ENCODE measurements at regions not wholly inside any gene's neighbourhood (a gene's known extent, or its start where the extent isn't known, plus 50 kb on each side); places are given as distances from the start of the nearest gene placed in this dataset.

- TF ChIP-seq CTCF (conservative IDR thresholded peaks at IDR 0.05): no peak
- Mint-ChIP-seq H3K4me1 (ENCODE audit: unreplicated experiment) (peaks cover 8% of the 10 kb centered on the region), H3K9me3 (no peaks in the 10 kb centered on the region), H3K27ac (peak overlapping the region; percentile 89), H3K27me3 (no peaks in the 10 kb centered on the region), H3K36me3 (no peaks in the 10 kb centered on the region), H3K4me3 (peak overlapping the region; percentile 68)
- no peak for DNase-seq (ENCODE audit: extremely low spot score, unreplicated experiment)
Measured at GRCh38 chr3:168416446-168416845, 320.7 kb upstream of the GOLIM4 start.

- no peak for TF ChIP-seq CTCF (conservative IDR thresholded peaks at IDR 0.05)
- peaks cover 8% of the 10 kb centered on the region for H3K4me1 Mint-ChIP-seq (ENCODE audit: unreplicated experiment)
Measured at GRCh38 chr3:168414149-168414548, 318.4 kb upstream of the GOLIM4 start.

GRCh38 chr3:168407381-168407780, 311.7 kb upstream of the GOLIM4 start:
- Mint-ChIP-seq H3K27ac (no peak overlapping the region), H3K4me1 (ENCODE audit: unreplicated experiment) (no peaks in the 10 kb centered on the region), H3K9me3 (no peaks in the 10 kb centered on the region), H3K36me3 (no peaks in the 10 kb centered on the region), H3K27me3 (no peaks in the 10 kb centered on the region), H3K4me3 (no peak overlapping the region)
- DNase-seq (ENCODE audit: extremely low spot score, unreplicated experiment): no peak
- no peak for TF ChIP-seq CTCF (conservative IDR thresholded peaks at IDR 0.05)

More at GRCh38 chr3:168414149-168414548, 318.4 kb upstream of the GOLIM4 start:
- Mint-ChIP-seq H3K4me3 (no peak overlapping the region), H3K36me3 (no peaks in the 10 kb centered on the region), H3K27me3 (no peaks in the 10 kb centered on the region), H3K27ac (peak overlapping the region; percentile 79), H3K9me3 (no peaks in the 10 kb centered on the region)
- DNase-seq (ENCODE audit: extremely low spot score, unreplicated experiment): no peak

GRCh38 chr3:168405288-168405687, 309.6 kb upstream of the GOLIM4 start:
- H3K4me3 Mint-ChIP-seq: no peak overlapping the region
- no peak overlapping the region for H3K27ac Mint-ChIP-seq
- TF ChIP-seq CTCF (conservative IDR thresholded peaks at IDR 0.05): no peak
- H3K36me3 Mint-ChIP-seq: no peaks in the 10 kb centered on the region
- no peaks in the 10 kb centered on the region for H3K27me3 Mint-ChIP-seq
- no peaks in the 10 kb centered on the region for H3K4me1 Mint-ChIP-seq (ENCODE audit: unreplicated experiment)
- no peak for DNase-seq (ENCODE audit: extremely low spot score, unreplicated experiment)
- no peaks in the 10 kb centered on the region for H3K9me3 Mint-ChIP-seq

GRCh38 chr3:168398371-168399025, 302.8 kb upstream of the GOLIM4 start:
- H3K36me3 Mint-ChIP-seq: no peaks in the 10 kb centered on the region
- no peak overlapping the region for H3K4me3 Mint-ChIP-seq
- DNase-seq (ENCODE audit: extremely low spot score, unreplicated experiment): no peak
- H3K9me3 Mint-ChIP-seq: no peaks in the 10 kb centered on the region
- H3K27ac Mint-ChIP-seq: no peak overlapping the region
- no peaks in the 10 kb centered on the region for H3K27me3 Mint-ChIP-seq
- H3K4me1 Mint-ChIP-seq (ENCODE audit: unreplicated experiment): no peaks in the 10 kb centered on the region
- TF ChIP-seq CTCF (conservative IDR thresholded peaks at IDR 0.05): no peak
